Type B pancreatic cell (in vitro differentiated cells): ENCODE measurements at regions not wholly inside any gene's neighbourhood (a gene's known extent, or its start where the extent isn't known, plus 50 kb on each side); places are given as distances from the start of the nearest gene placed in this dataset.
"Not testable (repeated sequence)": the region's sequence is repeated elsewhere in the genome, so short reads cannot be mapped to it uniquely, and the experiment has no call there.

Experiments used
- DNase-seq: peaks from one replicate; pipeline ENCODE4 v3.0.0; 2021; ENCODE audit warnings: mixed read lengths; ENCODE audit not compliant: unreplicated experiment; ENCODE audit errors: extremely low spot score
- H3K27ac Mint-ChIP-seq: 2 replicates; pipeline ENCODE4 v1.8.0; 2021; ENCODE audit warnings: mild to moderate bottlenecking, mixed read lengths
- H3K27me3 Mint-ChIP-seq: 2 replicates; pipeline ENCODE4 v1.8.0; 2021; ENCODE audit warnings: mixed read lengths
- H3K36me3 Mint-ChIP-seq: 2 replicates; pipeline ENCODE4 v1.8.0; 2021; ENCODE audit warnings: mixed read lengths
- H3K4me1 Mint-ChIP-seq: one replicate; pipeline ENCODE4 v1.8.0; 2021; ENCODE audit warnings: mixed read lengths; ENCODE audit not compliant: unreplicated experiment
- H3K4me3 Mint-ChIP-seq: 2 replicates; pipeline ENCODE4 v1.8.0; 2021; ENCODE audit warnings: mild to moderate bottlenecking, mixed read lengths
- H3K9me3 Mint-ChIP-seq: 2 replicates; pipeline ENCODE4 v1.8.0; 2021; ENCODE audit warnings: mixed read lengths
- CTCF ChIP-seq: fragments of 200-600 bp; sonication (generic); conservative IDR thresholded peaks from 2 replicates; pipeline ENCODE4 v1.5.0; 2021; ENCODE audit warnings: antibody characterized with exemption, mild to moderate bottlenecking

DNA sequence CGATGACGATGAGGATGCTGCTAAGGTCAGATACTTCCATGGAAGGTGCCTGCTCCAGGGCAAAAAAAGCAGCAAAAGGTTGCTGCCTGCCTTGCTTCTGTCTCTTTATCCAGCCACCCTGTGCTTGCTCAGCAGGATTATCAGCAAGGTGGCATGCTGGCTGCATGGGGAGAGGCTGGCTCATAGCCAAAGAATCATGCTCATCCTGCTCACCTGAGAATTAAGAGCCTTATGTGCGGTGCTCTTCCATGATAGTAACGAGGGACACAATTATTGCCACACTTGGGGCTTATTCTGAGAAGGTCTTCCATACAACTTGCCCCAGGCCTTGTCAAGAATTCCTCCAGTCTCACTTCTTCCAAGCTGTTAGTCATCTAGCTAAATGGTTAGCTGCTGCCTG is 60.4 kb upstream of the SEC11C start:
- no peak overlapping the region for H3K27ac Mint-ChIP-seq
- TF ChIP-seq CTCF = no peak
- H3K4me3 Mint-ChIP-seq = no peak overlapping the region

DNA sequence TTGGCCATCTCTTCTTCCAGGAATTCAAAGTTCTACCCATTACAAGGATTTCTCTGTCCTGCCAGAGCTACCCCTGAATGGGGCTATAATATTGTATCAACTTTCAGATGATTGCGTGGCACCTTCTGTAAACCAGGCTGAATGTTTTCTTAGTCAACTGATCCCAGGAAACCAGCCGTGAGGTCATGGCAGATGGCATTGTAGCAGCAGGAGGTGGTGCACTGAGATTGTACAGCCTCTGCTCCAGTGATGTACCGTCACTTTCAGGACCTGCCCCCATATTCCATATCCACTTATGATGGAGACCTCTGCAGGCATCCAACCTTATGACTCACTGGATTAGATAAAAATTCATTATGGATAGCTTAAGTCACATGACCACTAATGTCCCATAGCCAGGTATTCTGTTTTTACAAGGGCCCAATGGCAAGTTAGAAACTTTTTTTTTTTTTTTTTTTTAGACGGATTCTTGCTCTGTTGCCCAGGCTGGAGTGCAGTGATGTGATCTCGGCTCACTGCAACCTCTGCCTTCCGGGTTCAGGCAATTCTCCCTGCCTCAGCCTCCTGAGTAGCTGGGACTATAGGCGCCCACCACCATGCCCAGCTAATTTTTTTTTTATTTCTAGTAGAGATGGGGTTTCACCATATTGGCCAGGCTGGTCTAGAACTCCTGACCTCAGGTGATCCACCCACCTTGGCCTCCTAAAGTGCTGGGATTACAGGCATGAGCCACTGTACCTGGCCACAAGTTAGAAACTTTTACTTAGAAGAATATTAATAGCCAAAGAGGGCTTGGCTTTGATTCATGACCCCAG is 59.8 kb upstream of the SEC11C start:
- not testable (repeated sequence) for H3K27ac Mint-ChIP-seq, H3K36me3 Mint-ChIP-seq, H3K4me3 Mint-ChIP-seq, H3K9me3 Mint-ChIP-seq, H3K4me1 Mint-ChIP-seq, DNase-seq
- H3K27me3 Mint-ChIP-seq = peaks cover 42% of the 10 kb centered on the region

More for the DNA sequence above, 60.4 kb upstream of the SEC11C start:
- no peaks in the 10 kb centered on the region for H3K9me3 Mint-ChIP-seq
- H3K4me1 Mint-ChIP-seq = peaks cover 3% of the 10 kb centered on the region
- peaks cover 41% of the 10 kb centered on the region for H3K27me3 Mint-ChIP-seq
- DNase-seq = no peak
- H3K36me3 Mint-ChIP-seq = no peaks in the 10 kb centered on the region

DNA sequence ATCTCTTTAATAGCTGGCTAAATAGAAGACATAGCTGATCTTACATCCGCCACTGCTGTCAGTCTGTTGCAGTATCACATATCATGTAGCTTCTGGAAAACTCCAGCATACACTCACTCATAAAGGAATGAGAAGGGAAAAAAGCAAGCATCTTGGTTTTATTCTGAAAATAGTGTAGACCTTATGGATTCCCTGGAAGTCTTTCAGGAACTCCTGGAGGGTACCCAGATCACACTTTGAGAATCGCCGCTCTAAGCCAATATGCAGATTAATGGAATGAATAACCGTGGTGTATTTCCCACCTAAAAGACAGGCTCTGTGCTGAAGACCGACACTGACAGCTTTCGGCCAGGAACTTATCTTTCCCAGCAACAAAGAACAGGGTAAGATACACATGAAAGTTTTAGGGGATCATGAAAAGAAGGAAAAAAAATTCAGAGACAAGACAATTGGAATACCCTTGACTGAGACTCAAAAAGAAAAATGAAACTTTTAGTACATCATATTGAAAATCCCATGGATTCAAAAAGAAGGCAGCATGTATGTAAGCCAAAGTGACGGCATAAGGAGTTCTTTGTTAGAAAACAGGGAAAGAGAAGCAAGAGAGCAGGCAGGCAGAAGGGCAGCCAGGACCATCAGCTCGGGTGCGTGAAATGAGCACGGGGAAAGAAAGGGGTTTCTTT is 56.4 kb upstream of the SEC11C start:
- H3K4me1 Mint-ChIP-seq = peaks cover 4% of the 10 kb centered on the region
- no peak overlapping the region for H3K27ac Mint-ChIP-seq
- no peaks in the 10 kb centered on the region for H3K36me3 Mint-ChIP-seq
- no peak overlapping the region for H3K4me3 Mint-ChIP-seq
- H3K27me3 Mint-ChIP-seq = peaks cover 41% of the 10 kb centered on the region
- H3K9me3 Mint-ChIP-seq = no peaks in the 10 kb centered on the region
- TF ChIP-seq CTCF = no peak
- DNase-seq = no peak

- H3K9me3 Mint-ChIP-seq = no peaks in the 10 kb centered on the region
- H3K4me1 Mint-ChIP-seq = peaks cover 4% of the 10 kb centered on the region
- DNase-seq = no peak
- no peaks in the 10 kb centered on the region for H3K36me3 Mint-ChIP-seq
- H3K27me3 Mint-ChIP-seq = peaks cover 29% of the 10 kb centered on the region
- no peak overlapping the region for H3K4me3 Mint-ChIP-seq
- no peak for TF ChIP-seq CTCF
- no peak overlapping the region for H3K27ac Mint-ChIP-seq
Measured at GRCh38 chr18:59085126-59085794, 54.4 kb upstream of the SEC11C start.

DNA sequence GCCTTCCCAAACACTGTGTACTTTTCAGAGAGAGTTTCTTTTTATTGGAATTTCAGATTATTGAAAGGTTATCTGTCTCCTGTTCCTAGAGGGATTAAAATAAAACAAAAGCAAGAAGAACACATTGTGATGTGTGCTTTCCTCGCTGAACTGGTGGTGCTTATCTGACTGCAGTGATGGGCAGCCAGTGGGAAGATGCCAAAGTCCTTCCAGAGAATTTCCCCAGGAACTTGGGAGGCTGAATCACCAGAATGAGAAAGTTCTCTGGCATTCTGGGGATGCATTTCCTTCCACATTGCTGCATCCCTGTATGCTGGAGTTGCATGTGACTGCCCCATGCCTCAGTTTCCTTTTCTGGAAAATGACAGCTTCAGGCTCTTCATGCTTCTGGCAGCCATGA is 53.9 kb upstream of the SEC11C start:
- TF ChIP-seq CTCF = no peak
- Mint-ChIP-seq H3K27me3 (peaks cover 29% of the 10 kb centered on the region), H3K4me3 (no peak overlapping the region), H3K9me3 (no peaks in the 10 kb centered on the region), H3K36me3 (no peaks in the 10 kb centered on the region), H3K27ac (no peak overlapping the region), H3K4me1 (peaks cover 4% of the 10 kb centered on the region)
- no peak for DNase-seq

GRCh38 chr18:59086522-59086921 is 53.2 kb upstream of the SEC11C start:
- no peak for TF ChIP-seq CTCF
- H3K4me1 Mint-ChIP-seq = peaks cover 4% of the 10 kb centered on the region
- H3K4me3 Mint-ChIP-seq = no peak overlapping the region
- no peaks in the 10 kb centered on the region for H3K36me3 Mint-ChIP-seq
- H3K27me3 Mint-ChIP-seq = peaks cover 31% of the 10 kb centered on the region
- H3K27ac Mint-ChIP-seq = no peak overlapping the region
- no peaks in the 10 kb centered on the region for H3K9me3 Mint-ChIP-seq
- no peak for DNase-seq
